B cell (primary cell): ENCODE measurements at regions not wholly inside any gene's neighbourhood (a gene's known extent, or its start where the extent isn't known, plus 50 kb on each side); places are given as distances from the start of the nearest gene placed in this dataset.

Source experiments
- ATAC-seq: fragments of 200-7000 bp; cut with Tn5 transposase; one replicate; pipeline ENCODE4 v1.10.0; 2021; ENCODE audit warnings: low read depth, mild to moderate bottlenecking, moderate number of reproducible peaks, moderate library complexity
- CTCF ChIA-PET: fragments of 350-600 bp; sonication (Branson Sonifier 250); formaldehyde crosslinking; loops from one replicate; lab custom pipeline; 2021; ENCODE audit warnings: antibody characterized with exemption, inconsistent platforms; lab: Charles Lee
- POLR2A ChIA-PET: fragments of 350-600 bp; sonication (Branson Sonifier 250); formaldehyde crosslinking; loops from one replicate; lab custom pipeline; 2021; ENCODE audit warnings: antibody characterized with exemption; lab: Charles Lee
- DNase-seq: peaks from one replicate; pipeline ENCODE4 v3.0.0; 2013
- H2AFZ ChIP-seq: 2 replicates; pipeline ENCODE4 v1.6.1; 2012; ENCODE audit warnings: mild to moderate bottlenecking, low read depth, low read length; ENCODE audit not compliant: insufficient read depth, poor library complexity, severe bottlenecking
- H3K27ac ChIP-seq, 2 donors: 1 replicate in 1 of 2; 2 replicates in 1 of 2; pipeline ENCODE4 v1.5.1; 2012 to 2013; ENCODE audit warnings: low read length in 2 of 2, mild to moderate bottlenecking in 2 of 2, moderate library complexity in 1 of 2
- H3K27me3 ChIP-seq, 4 experiments: fragments of 200-600 bp in 1 of 4; sonication (generic) in 1 of 4; replicated peaks in 1 of 4; 1 replicate in 2 of 4; 2 replicates in 2 of 4; pipeline versions ENCODE4 v1.6.1 to v1.7.0; 2013 to 2016; ENCODE audit warnings: low read length in 3 of 4, mild to moderate bottlenecking in 2 of 4, mixed read lengths in 1 of 4, moderate library complexity in 1 of 4; ENCODE audit not compliant: insufficient read depth in 4 of 4, control insufficient read depth in 3 of 4; ENCODE audit errors: control extremely low read depth in 1 of 4
- H3K36me3 ChIP-seq, 2 experiments: replicated peaks in 1 of 2; 1 replicate in 1 of 2; 2 replicates in 1 of 2; pipeline versions ENCODE4 v1.6.1 to v1.7.1; 2013; ENCODE audit warnings: low read length in 1 of 2; ENCODE audit not compliant: insufficient read depth in 2 of 2, control insufficient read depth in 1 of 2; ENCODE audit errors: control extremely low read depth in 1 of 2, extremely low read depth in 1 of 2
- H3K4me1 ChIP-seq, 2 donors: fragments of 200-600 bp in 1 of 2; sonication (generic) in 1 of 2; 1 replicate in 1 of 2; 2 replicates in 1 of 2; pipeline versions ENCODE4 v1.5.1 to v1.6.1; 2013 to 2017; ENCODE audit warnings: low read length in 2 of 2; ENCODE audit not compliant: control insufficient read depth in 2 of 2, insufficient read depth in 2 of 2
- H3K4me2 ChIP-seq: replicated peaks from 2 replicates; pipeline ENCODE3; 2012; ENCODE audit warnings: mild to moderate bottlenecking, low read depth, low read length; ENCODE audit not compliant: poor library complexity, severe bottlenecking
- H3K4me3 ChIP-seq, 5 experiments: fragments of 200-600 bp in 1 of 5; sonication (generic) in 1 of 5; 1 replicate in 3 of 5; 2 replicates in 2 of 5; pipeline versions ENCODE4 v1.5.1 to v1.7.0; 2011 to 2016; ENCODE audit warnings: low read length in 4 of 5, mild to moderate bottlenecking in 4 of 5, low read depth in 2 of 5, control low read depth in 1 of 5, moderate library complexity in 1 of 5; ENCODE audit not compliant: insufficient read depth in 1 of 5; ENCODE audit errors: control extremely low read depth in 1 of 5, extremely low read depth in 1 of 5
- H3K79me2 ChIP-seq: fragments of 200-600 bp; sonication (generic); one replicate; pipeline ENCODE4 v1.6.0; 2016; ENCODE audit warnings: low read length; ENCODE audit not compliant: control insufficient read depth, insufficient read depth
- H3K9ac ChIP-seq: fragments of 200-600 bp; sonication (generic); 2 replicates; pipeline ENCODE4 v1.6.1; 2017; ENCODE audit warnings: mild to moderate bottlenecking, low read length, moderate library complexity
- H3K9me3 ChIP-seq, 3 donors: one replicate each; pipeline versions ENCODE4 v1.6.1 to v1.7.1; 2013; ENCODE audit warnings: low read length in 2 of 3; ENCODE audit not compliant: control insufficient read depth in 2 of 3, insufficient read depth in 1 of 3; ENCODE audit errors: control extremely low read depth in 1 of 3
- H4K20me1 ChIP-seq: 2 replicates; pipeline ENCODE4 v1.6.0; 2012; ENCODE audit warnings: mild to moderate bottlenecking, low read length; ENCODE audit not compliant: insufficient read depth, control insufficient read depth, poor library complexity, severe bottlenecking
- H3K27ac Mint-ChIP-seq: one replicate; pipeline ENCODE4 v1.8.0; 2021; ENCODE audit warnings: mixed read lengths
- H3K27me3 Mint-ChIP-seq: one replicate; pipeline ENCODE4 v1.8.0; 2021; ENCODE audit warnings: mixed read lengths
- H3K4me1 Mint-ChIP-seq: one replicate; pipeline ENCODE4 v1.8.0; 2021; ENCODE audit warnings: mixed read lengths
- H3K4me3 Mint-ChIP-seq: one replicate; pipeline ENCODE4 v1.8.0; 2021; ENCODE audit warnings: mixed read lengths
- H3K9me3 Mint-ChIP-seq: one replicate; pipeline ENCODE4 v1.8.0; 2022; ENCODE audit warnings: mixed read lengths; ENCODE audit not compliant: insufficient read depth
- EZH2 ChIP-seq: IDR thresholded peaks from 2 replicates; pipeline ENCODE4 v1.6.1; 2012; ENCODE audit warnings: borderline replicate concordance, low read depth, mild to moderate bottlenecking, moderate library complexity, low read length; ENCODE audit not compliant: insufficient read depth, poor library complexity, severe bottlenecking
- WGBS: methylation state at CpG from one replicate; pipeline ENCODE4 v1.1.5; 2013; ENCODE audit warnings: missing lambda C conversion rate; ENCODE audit not compliant: insufficient coverage; 5-methylcytosine and 5-hydroxymethylcytosine counted together
- intact Hi-C: fragments of 100-400 bp; cut with micrococcal nuclease; formaldehyde crosslinking; loops from one replicate; pipeline ENCODE4 v1.10.0; 2022
- TF ChIP-seq, protein P1 (sequence below): fragments of 200-600 bp; IDR thresholded peaks from one replicate; pipeline ENCODE4 v1.8.0; 2022; ENCODE audit warnings: antibody characterized with exemption, mild to moderate bottlenecking

DNA sequence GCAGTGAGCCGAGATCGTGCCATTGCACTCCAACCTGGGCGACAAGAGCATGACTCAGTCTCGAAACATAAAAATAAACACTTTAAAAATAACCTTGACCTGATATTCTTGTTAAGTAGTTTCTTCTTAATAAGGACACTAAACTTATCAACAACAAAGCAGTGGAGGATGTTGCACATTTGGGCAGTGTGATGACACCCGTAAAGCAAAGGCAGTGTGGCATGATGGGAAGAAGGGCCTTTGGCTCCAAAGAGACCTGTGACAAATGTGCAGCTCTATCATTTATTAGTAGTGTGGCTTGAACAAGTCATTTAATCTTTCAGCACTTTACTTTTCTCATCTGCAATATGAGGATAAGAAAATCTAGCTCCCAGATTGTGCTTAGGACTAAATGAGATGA, 348.0 kb upstream of the PLD5 start:
- POLR2A ChIA-PET = no interaction called here
- Histone ChIP-seq H3K9me3 (no peaks in the 10 kb centered on the region), H4K20me1 (no peaks in the 10 kb centered on the region), H3K4me2 (no peak overlapping the region), H3K4me1 (no peaks in the 10 kb centered on the region), H2AFZ (no peak overlapping the region), H3K27ac (no peak overlapping the region), H3K27me3 (no peaks in the 10 kb centered on the region), H3K36me3 (no peaks in the 10 kb centered on the region), H3K4me3 (no peak overlapping the region), H3K79me2 (no peaks in the 10 kb centered on the region), H3K9ac (no peak overlapping the region)
- no peak for TF ChIP-seq EZH2
- TF ChIP-seq, protein P1, sequence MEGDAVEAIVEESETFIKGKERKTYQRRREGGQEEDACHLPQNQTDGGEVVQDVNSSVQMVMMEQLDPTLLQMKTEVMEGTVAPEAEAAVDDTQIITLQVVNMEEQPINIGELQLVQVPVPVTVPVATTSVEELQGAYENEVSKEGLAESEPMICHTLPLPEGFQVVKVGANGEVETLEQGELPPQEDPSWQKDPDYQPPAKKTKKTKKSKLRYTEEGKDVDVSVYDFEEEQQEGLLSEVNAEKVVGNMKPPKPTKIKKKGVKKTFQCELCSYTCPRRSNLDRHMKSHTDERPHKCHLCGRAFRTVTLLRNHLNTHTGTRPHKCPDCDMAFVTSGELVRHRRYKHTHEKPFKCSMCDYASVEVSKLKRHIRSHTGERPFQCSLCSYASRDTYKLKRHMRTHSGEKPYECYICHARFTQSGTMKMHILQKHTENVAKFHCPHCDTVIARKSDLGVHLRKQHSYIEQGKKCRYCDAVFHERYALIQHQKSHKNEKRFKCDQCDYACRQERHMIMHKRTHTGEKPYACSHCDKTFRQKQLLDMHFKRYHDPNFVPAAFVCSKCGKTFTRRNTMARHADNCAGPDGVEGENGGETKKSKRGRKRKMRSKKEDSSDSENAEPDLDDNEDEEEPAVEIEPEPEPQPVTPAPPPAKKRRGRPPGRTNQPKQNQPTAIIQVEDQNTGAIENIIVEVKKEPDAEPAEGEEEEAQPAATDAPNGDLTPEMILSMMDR = no peak
- intact Hi-C loops = no loop called here
- peaks cover 6% of the 10 kb centered on the region for H3K27me3 Mint-ChIP-seq
- DNase-seq = no peak
- no peaks in the 10 kb centered on the region for H3K9me3 Mint-ChIP-seq
- 100% methylated on average over 1 of the region's 5 CpGs for WGBS
- no peak overlapping the region for H3K4me3 Mint-ChIP-seq
- no peak for ATAC-seq
- CTCF ChIA-PET = no interaction called here
- H3K27ac Mint-ChIP-seq = no peak overlapping the region
- no peaks in the 10 kb centered on the region for H3K4me1 Mint-ChIP-seq

- Histone ChIP-seq H2AFZ (no peak overlapping the region), H3K27ac (no peak overlapping the region), H3K27me3 (no peaks in the 10 kb centered on the region), H3K4me1 (no peaks in the 10 kb centered on the region), H3K36me3 (no peaks in the 10 kb centered on the region), H3K4me2 (no peak overlapping the region), H3K4me3 (no peak overlapping the region), H3K9me3 (no peaks in the 10 kb centered on the region), H4K20me1 (no peaks in the 10 kb centered on the region), H3K79me2 (no peaks in the 10 kb centered on the region), H3K9ac (no peak overlapping the region)
- ChIA-PET POLR2A (no interaction called here), CTCF (no interaction called here)
- no peak for DNase-seq
- Mint-ChIP-seq H3K27ac (no peak overlapping the region), H3K4me3 (no peak overlapping the region), H3K9me3 (no peaks in the 10 kb centered on the region), H3K27me3 (peaks cover 6% of the 10 kb centered on the region), H3K4me1 (no peaks in the 10 kb centered on the region)
- no CpG with 5 or more reads among the region's 5 CpGs for WGBS
- ATAC-seq = no peak
- TF ChIP-seq, protein P1 = no peak
- no peak for TF ChIP-seq EZH2
- intact Hi-C loops = no loop called here
Measured at GRCh38 chr1:242871471-242872030, 347.1 kb upstream of the PLD5 start.
